ENCODE measurements at regions not wholly inside any gene's neighbourhood (a gene's known extent, or its start where the extent isn't known, plus 50 kb on each side); places are given as distances from the start of the nearest gene placed in this dataset.

GRCh38 chr22:48740086-48740730, 1087.5 kb downstream of the BRD1 start:
- Histone ChIP-seq H3K9me3 (peaks cover 0 to 9% (median 0%) of the 10 kb centered on the region in 4 donors), H3K27me3 (peaks cover 0 to 7% (median 0%) of the 10 kb centered on the region in 3 donors), H3K36me3 (no peaks in the 10 kb centered on the region), H3K4me3 (no peak overlapping the region), H3K27ac (no peak overlapping the region), H3K4me1 (no peaks in the 10 kb centered on the region)
- intact Hi-C loops (cut with DNase I; ENCODE audit: low total_unique reads), result no loop called here
- no peak for TF ChIP-seq CTCF (IDR thresholded peaks at IDR 0.05)
- no peak for TF ChIP-seq POLR2AphosphoS5 (IDR thresholded peaks at IDR 0.05)
- 54 to 68% (median 63%) methylated on average over 12 to 21 of the region's 21 CpGs for WGBS, 5 donors
- peak in 1 of 2 donors; percentile 22 for DNase-seq

DNA sequence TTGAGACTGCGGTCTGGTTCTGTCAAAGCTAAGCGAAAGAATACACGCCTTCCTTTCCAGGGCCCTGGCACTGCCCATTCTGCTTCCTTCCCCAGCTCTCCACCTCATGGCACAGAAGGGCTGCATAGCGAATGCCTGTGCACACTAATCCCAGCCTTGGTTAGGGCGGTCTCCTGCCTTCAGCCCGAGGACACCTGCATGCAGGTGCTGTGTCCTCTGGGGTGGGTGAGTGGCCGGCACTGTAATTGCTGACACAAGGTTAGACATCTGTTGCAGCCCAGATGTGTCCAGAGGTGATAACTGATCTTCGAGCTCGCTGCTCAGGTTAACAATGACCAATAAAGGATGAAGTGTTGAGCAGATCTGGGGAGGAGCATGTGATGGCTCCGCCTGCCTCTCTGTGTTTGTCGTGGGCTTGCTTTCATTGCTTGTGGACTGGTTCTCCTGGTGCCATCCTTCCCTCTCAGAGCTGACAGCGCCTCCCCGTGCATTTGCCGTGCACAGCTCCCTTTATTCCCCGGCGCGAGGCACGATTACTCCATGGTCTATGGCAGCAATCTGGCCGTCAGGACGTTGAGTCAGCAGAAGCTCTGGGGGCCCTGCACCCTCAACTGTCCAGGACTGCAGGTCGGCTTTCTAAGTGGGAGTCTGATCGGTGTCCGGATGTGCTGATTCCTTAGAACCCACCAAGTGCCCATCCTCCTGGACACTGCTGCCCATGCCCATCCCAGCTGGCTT, 1088.2 kb downstream of the BRD1 start:
- 82 to 93% (median 89%) methylated on average over 23 of the region's 23 CpGs for WGBS, 5 donors
- TF ChIP-seq POLR2AphosphoS5 (IDR thresholded peaks at IDR 0.05) (no peak), CTCF (IDR thresholded peaks at IDR 0.05) (no peak), POLR2A (IDR thresholded peaks at IDR 0.05) (no peak), EP300 (IDR thresholded peaks at IDR 0.05) (no peak)
- intact Hi-C loops (cut with DNase I; ENCODE audit: low total_unique reads), result no loop called here
- no peak overlapping the region for H3K4me3 ChIP-seq
- DNase-seq, result no peak
- no peak overlapping the region for H3K27ac ChIP-seq
- no peaks in the 10 kb centered on the region for H3K36me3 ChIP-seq
- H3K4me1 ChIP-seq, result no peaks in the 10 kb centered on the region
- peaks cover 0 to 7% (median 0%) of the 10 kb centered on the region in 3 donors for H3K27me3 ChIP-seq
- H3K9me3 ChIP-seq, result peaks cover 0 to 9% (median 0%) of the 10 kb centered on the region in 4 donors

GRCh38 chr22:48738204-48738980, 1089.3 kb downstream of the BRD1 start:
- Histone ChIP-seq H3K36me3 (no peaks in the 10 kb centered on the region), H3K27ac (no peak overlapping the region), H3K9me3 (peaks cover 0 to 8% (median 0%) of the 10 kb centered on the region in 4 donors), H3K4me1 (no peaks in the 10 kb centered on the region), H3K27me3 (peaks cover 0 to 7% (median 0%) of the 10 kb centered on the region in 3 donors), H3K4me3 (no peak overlapping the region)
- TF ChIP-seq EP300 (IDR thresholded peaks at IDR 0.05) (no peak), POLR2A (IDR thresholded peaks at IDR 0.05) (no peak), CTCF (IDR thresholded peaks at IDR 0.05) (no peak), POLR2AphosphoS5 (IDR thresholded peaks at IDR 0.05) (no peak)
- intact Hi-C loops (cut with DNase I; ENCODE audit: low total_unique reads), result no loop called here
- WGBS, 5 donors, result 76 to 86% (median 82%) methylated on average over 17 to 20 of the region's 20 CpGs
- no peak for DNase-seq

- Histone ChIP-seq H3K4me3 (no peak overlapping the region), H3K27ac (no peak overlapping the region), H3K9me3 (peaks cover 0 to 4% (median 0%) of the 10 kb centered on the region in 4 donors), H3K4me1 (no peaks in the 10 kb centered on the region), H3K36me3 (no peaks in the 10 kb centered on the region), H3K27me3 (peaks cover 0 to 7% (median 0%) of the 10 kb centered on the region in 3 donors)
- intact Hi-C loops (cut with DNase I; ENCODE audit: low total_unique reads), result no loop called here
- DNase-seq, result no peak
- no peak for TF ChIP-seq EP300 (IDR thresholded peaks at IDR 0.05)
- no peak for TF ChIP-seq POLR2A (IDR thresholded peaks at IDR 0.05)
- TF ChIP-seq POLR2AphosphoS5 (IDR thresholded peaks at IDR 0.05), result no peak
- no peak for TF ChIP-seq CTCF (IDR thresholded peaks at IDR 0.05)
- 79 to 89% (median 80%) methylated on average over 9 to 22 of the region's 22 CpGs for WGBS, 5 donors
Measured at GRCh38 chr22:48737461-48738203, 1090.0 kb downstream of the BRD1 start.
